ENCODE measurements at regions not wholly inside any gene's neighbourhood (a gene's known extent, or its start where the extent isn't known, plus 50 kb on each side); places are given as distances from the start of the nearest gene placed in this dataset.

- no peak for ATAC-seq
These were observed 152.5 kb upstream of the MAP3K7 start for GRCh38 chr6:90739339-90739738.

- ATAC-seq: no peak
These were observed 143.3 kb upstream of the MAP3K7 start for GRCh38 chr6:90730151-90730673.

GRCh38 chr6:90729057-90729456 lies 142.2 kb upstream of the MAP3K7 start:
- no peak for ATAC-seq

GRCh38 chr6:90722648-90723047 lies 135.8 kb upstream of the MAP3K7 start:
- ATAC-seq: no peak

- ATAC-seq: no peak
These were observed 133.5 kb upstream of the MAP3K7 start for GRCh38 chr6:90720404-90720803.

- no peak for ATAC-seq
These were observed 132.7 kb upstream of the MAP3K7 start for GRCh38 chr6:90719321-90720195.

- no peak for ATAC-seq
These were observed 129.5 kb upstream of the MAP3K7 start for GRCh38 chr6:90716376-90716775.

GRCh38 chr6:90715093-90715655 lies 128.3 kb upstream of the MAP3K7 start:
- ATAC-seq: no peak

- ATAC-seq: no peak
These were observed 127.4 kb upstream of the MAP3K7 start for GRCh38 chr6:90714319-90714718.

- no peak for ATAC-seq
These were observed 125.2 kb upstream of the MAP3K7 start for GRCh38 chr6:90712114-90712513.

- no peak for ATAC-seq
These were observed 122.6 kb upstream of the MAP3K7 start for GRCh38 chr6:90709431-90709996.

GRCh38 chr6:90708206-90708737 lies 121.4 kb upstream of the MAP3K7 start:
- ATAC-seq: no peak

GRCh38 chr6:90707246-90707645 lies 120.4 kb upstream of the MAP3K7 start:
- no peak for ATAC-seq

- no peak for ATAC-seq
These were observed 116.5 kb upstream of the MAP3K7 start for GRCh38 chr6:90703336-90703735.

GRCh38 chr6:90701926-90702325 lies 115.1 kb upstream of the MAP3K7 start:
- no peak for ATAC-seq

- ATAC-seq: no peak
These were observed 114.4 kb upstream of the MAP3K7 start for GRCh38 chr6:90701146-90701781.

- no peak for ATAC-seq
These were observed 108.4 kb upstream of the MAP3K7 start for GRCh38 chr6:90695316-90695715.

GRCh38 chr6:90694802-90695201 lies 107.9 kb upstream of the MAP3K7 start:
- no peak for ATAC-seq

- no peak for ATAC-seq
These were observed 105.0 kb upstream of the MAP3K7 start for GRCh38 chr6:90691823-90692222.

GRCh38 chr6:90689172-90689571 lies 102.3 kb upstream of the MAP3K7 start:
- ATAC-seq: no peak

GRCh38 chr6:90687775-90688380 lies 101.0 kb upstream of the MAP3K7 start:
- ATAC-seq: no peak

GRCh38 chr6:90681863-90682262 lies 95.0 kb upstream of the MAP3K7 start:
- no peak for ATAC-seq

Data from activated CD4-positive, CD25-positive, alpha-beta regulatory T cell treated with anti-CD3 and anti-CD28 coated beads, Interleukin-2, amount 50 U/mL, for 24 hours (primary cell).